OCI-LY3 (cell line): ENCODE measurements at regions not wholly inside any gene's neighbourhood (a gene's known extent, or its start where the extent isn't known, plus 50 kb on each side); places are given as distances from the start of the nearest gene placed in this dataset.
"Not testable (repeated sequence)": the region's sequence is repeated elsewhere in the genome, so short reads cannot be mapped to it uniquely, and the experiment has no call there.

ENCODE experiments used
- CTCF ChIP-seq: fragments of 200-600, 300-600 bp; sonication (generic); IDR thresholded peaks from 2 replicates; pipeline ENCODE4 v1.5.1; 2014; ENCODE audit warnings: antibody characterized with exemption, low read length, low read depth
- EZH2phosphoT487 ChIP-seq: fragments of 200-600 bp; shearing (Covaris generic); IDR thresholded peaks from 2 replicates; pipeline ENCODE4 v1.6.1; 2018; ENCODE audit warnings: antibody characterized with exemption, mixed run types, low read depth

- not testable (repeated sequence) for TF ChIP-seq CTCF, EZH2phosphoT487
Measured at GRCh38 chr4:1566301-1566837, 117.7 kb downstream of the FAM53A start.
